Stomach (tissue), 4 donors: ENCODE measurements at regions not wholly inside any gene's neighbourhood (a gene's known extent, or its start where the extent isn't known, plus 50 kb on each side); places are given as distances from the start of the nearest gene placed in this dataset.

Experiments
- EP300 ChIP-seq: sonication (generic); formaldehyde crosslinking; IDR thresholded peaks from one replicate; pipeline ENCODE4 v1.6.1; 2017; ENCODE audit warnings: antibody characterized with exemption
- POLR2A ChIP-seq, 4 donors: fragments of 450-650 bp; IDR thresholded peaks; one replicate each; pipeline ENCODE4 v1.6.1; 2016; ENCODE audit warnings: antibody characterized with exemption in 4 of 4, control low read depth in 2 of 4, mild to moderate bottlenecking in 1 of 4, moderate library complexity in 1 of 4
- POLR2AphosphoS5 ChIP-seq, 3 donors: sonication (generic); formaldehyde crosslinking; IDR thresholded peaks; one replicate each; pipeline ENCODE4 v1.6.1; 2016; ENCODE audit warnings: antibody characterized with exemption in 3 of 3
- TF ChIP-seq, protein P1 (sequence below), 7 experiments: fragments of 450-650 bp in 4 of 7; fragments of 200-600 bp in 3 of 7; sonication (generic) in 3 of 7; IDR thresholded peaks; one replicate each; pipeline ENCODE4 v1.5.1; 2016 to 2019; ENCODE audit warnings: antibody characterized with exemption in 7 of 7, control low read depth in 2 of 7, mild to moderate bottlenecking in 1 of 7

DNA sequence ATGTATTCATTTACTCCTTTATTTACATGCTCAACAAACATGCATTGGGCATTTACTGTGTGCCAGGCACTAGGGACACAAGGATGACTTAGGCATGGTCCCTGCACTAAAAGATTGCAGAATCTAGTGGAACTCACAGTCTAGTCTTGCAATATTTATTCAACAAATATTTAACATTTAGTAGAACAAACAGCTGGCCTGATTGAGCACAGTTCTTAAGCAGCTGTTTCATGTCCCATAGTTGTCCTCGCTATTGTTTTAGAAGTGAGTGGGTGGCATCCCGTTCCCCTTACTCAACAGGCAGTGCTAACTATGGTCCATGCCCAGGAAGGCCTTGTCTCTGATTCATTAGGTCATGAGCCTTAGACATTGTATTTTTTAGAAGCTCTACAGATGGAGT, 459.9 kb upstream of the CADM1 start:
- TF ChIP-seq, protein P1, sequence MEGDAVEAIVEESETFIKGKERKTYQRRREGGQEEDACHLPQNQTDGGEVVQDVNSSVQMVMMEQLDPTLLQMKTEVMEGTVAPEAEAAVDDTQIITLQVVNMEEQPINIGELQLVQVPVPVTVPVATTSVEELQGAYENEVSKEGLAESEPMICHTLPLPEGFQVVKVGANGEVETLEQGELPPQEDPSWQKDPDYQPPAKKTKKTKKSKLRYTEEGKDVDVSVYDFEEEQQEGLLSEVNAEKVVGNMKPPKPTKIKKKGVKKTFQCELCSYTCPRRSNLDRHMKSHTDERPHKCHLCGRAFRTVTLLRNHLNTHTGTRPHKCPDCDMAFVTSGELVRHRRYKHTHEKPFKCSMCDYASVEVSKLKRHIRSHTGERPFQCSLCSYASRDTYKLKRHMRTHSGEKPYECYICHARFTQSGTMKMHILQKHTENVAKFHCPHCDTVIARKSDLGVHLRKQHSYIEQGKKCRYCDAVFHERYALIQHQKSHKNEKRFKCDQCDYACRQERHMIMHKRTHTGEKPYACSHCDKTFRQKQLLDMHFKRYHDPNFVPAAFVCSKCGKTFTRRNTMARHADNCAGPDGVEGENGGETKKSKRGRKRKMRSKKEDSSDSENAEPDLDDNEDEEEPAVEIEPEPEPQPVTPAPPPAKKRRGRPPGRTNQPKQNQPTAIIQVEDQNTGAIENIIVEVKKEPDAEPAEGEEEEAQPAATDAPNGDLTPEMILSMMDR (IDR thresholded peaks at IDR 0.05): no peak
- TF ChIP-seq POLR2A (IDR thresholded peaks at IDR 0.05) (no peak), POLR2AphosphoS5 (IDR thresholded peaks at IDR 0.05) (peak in 1 of 3 donors; percentile 27), EP300 (no peak)
